Heart right ventricle (tissue), 16 donors: ENCODE measurements at regions not wholly inside any gene's neighbourhood (a gene's known extent, or its start where the extent isn't known, plus 50 kb on each side); places are given as distances from the start of the nearest gene placed in this dataset.

Source experiments
- ATAC-seq, 8 donors: fragments of 200-7000 bp; cut with Tn5 transposase; one replicate each; pipeline ENCODE4 v1.9.1; 2020; ENCODE audit warnings: mild to moderate bottlenecking in 8 of 8, moderate library complexity in 8 of 8, moderate number of reproducible peaks in 1 of 8
- DNase-seq, 2 donors: peaks; one replicate each; pipeline ENCODE4 v3.0.0-alpha.2; 2020
- H3K27ac ChIP-seq, 10 donors: fragments of 200-600 bp; sonication (generic) in 2 of 10; one replicate each; pipeline versions ENCODE4 v1.5.0 to v1.8.0; 2020 to 2022; ENCODE audit warnings: mild to moderate bottlenecking in 3 of 10
- H3K27me3 ChIP-seq, 7 donors: fragments of 200-600 bp; one replicate each; pipeline ENCODE4 v1.8.0; 2021 to 2022; ENCODE audit warnings: mild to moderate bottlenecking in 2 of 7
- H3K36me3 ChIP-seq, 9 donors: fragments of 200-600 bp; sonication (generic) in 1 of 9; one replicate each; pipeline versions ENCODE4 v1.5.0 to v1.8.0; 2020 to 2022; ENCODE audit warnings: mild to moderate bottlenecking in 2 of 9
- H3K4me1 ChIP-seq, 9 donors: fragments of 200-600 bp; sonication (generic) in 1 of 9; one replicate each; pipeline versions ENCODE4 v1.5.0 to v1.8.0; 2020 to 2022; ENCODE audit warnings: mild to moderate bottlenecking in 4 of 9
- H3K4me3 ChIP-seq, 10 donors: fragments of 200-600 bp; sonication (generic) in 2 of 10; one replicate each; pipeline versions ENCODE4 v1.5.0 to v1.8.0; 2020 to 2022; ENCODE audit warnings: mild to moderate bottlenecking in 7 of 10, moderate library complexity in 2 of 10
- H3K9me3 ChIP-seq, 11 donors: fragments of 200-600 bp in 10 of 11; sonication (generic) in 2 of 11; one replicate each; pipeline versions ENCODE4 v1.5.0 to v1.8.0; 2013 to 2022; ENCODE audit warnings: mild to moderate bottlenecking in 2 of 11, control low read depth in 1 of 11, moderate library complexity in 1 of 11
- CTCF ChIP-seq, 9 donors: fragments of 200-600 bp; sonication (generic) in 2 of 9; IDR thresholded peaks; one replicate each; pipeline versions ENCODE4 v1.5.0 to v1.8.0; 2021 to 2022; ENCODE audit warnings: antibody characterized with exemption in 9 of 9, mild to moderate bottlenecking in 5 of 9, moderate library complexity in 1 of 9
- WGBS, 2 donors: extraction: QIAGEN DNeasy Blood & Tissue Kit; methylation state at CpG; one replicate each; pipeline ENCODE4 v1.1.7; 2013; ENCODE audit warnings: inconsistent platforms in 1 of 2; 5-methylcytosine and 5-hydroxymethylcytosine counted together
- intact Hi-C, 10 donors: fragments of 100-400 bp; cut with DNase I; formaldehyde crosslinking; loops; one replicate each; pipeline versions ENCODE4 v1.11.1 to v1.14.2; 2022
- donor health status: Arrhythmogenic right ventricular cardiomyopathy.
- donor health status: ischemic (EF 13 %, LVEDD 7.1; RV severe dilation, severe dysfunction).
- donor health status: healthy with polysubstance abuse.
- donor health status: DM: no; HTN: yes; CAD: no.
- donor health status: DM: no; HTN: no; CAD: no.
- donor health status: ischemic (EF 25% LVEDD 6.9; RV normal size, moderate dysfunction).
- donor health status: ischemic (EF 25% LVEDD 5.7; RV mildly dilated, moderate dysfunction).
- donor health status: healthy.
- donor health status: DM: yes; HTN: yes; CAD: no.
- donor health status: Ischemic cardiomyopathy.
- donor health status: ischemic (EF 35%, LVEDD 5.7; RV mildly dilated, moderate dysfunction).
- donor health status: nonischemic (EF 11% LVEDD 7.7; RV severe dilation, severe dysfunction).
- donor health status: DM: yes; HTN: yes; CAD: no.
- donor health status: PGD.
- donor health status: ischemic (EF 29% LVEDD 5.4; RV normal size, mild dysfunction).
- donor health status: nonischemic (EF 23%, LVEDD 6.1; RV moderate dilation, normal function).

- DNase-seq: no peak
- H3K9me3 ChIP-seq: peaks cover 0 to 18% (median 0%) of the 10 kb centered on the region in 11 donors
- no peak overlapping the region for H3K4me3 ChIP-seq
- intact Hi-C loops: no loop called here
- no peaks in the 10 kb centered on the region for H3K27me3 ChIP-seq
- no peak for ATAC-seq
- no peak for TF ChIP-seq CTCF (IDR thresholded peaks at IDR 0.05)
- no peak overlapping the region for H3K27ac ChIP-seq
- H3K36me3 ChIP-seq: no peaks in the 10 kb centered on the region
- no peaks in the 10 kb centered on the region for H3K4me1 ChIP-seq
Observed at GRCh38 chr2:166764702-166765101, 123.6 kb upstream of the XIRP2 start.

GRCh38 chr2:166764216-166764615 is 124.1 kb upstream of the XIRP2 start:
- peaks cover 0 to 16% (median 0%) of the 10 kb centered on the region in 11 donors for H3K9me3 ChIP-seq
- H3K4me1 ChIP-seq: no peaks in the 10 kb centered on the region
- ATAC-seq: no peak
- H3K36me3 ChIP-seq: no peaks in the 10 kb centered on the region
- no peak overlapping the region for H3K4me3 ChIP-seq
- TF ChIP-seq CTCF (IDR thresholded peaks at IDR 0.05): no peak
- no peaks in the 10 kb centered on the region for H3K27me3 ChIP-seq
- intact Hi-C loops: no loop called here
- DNase-seq: no peak
- no peak overlapping the region for H3K27ac ChIP-seq
- 92 to 97% methylated on average over 1 of the region's 1 CpG for WGBS, 2 donors

- no peak for TF ChIP-seq CTCF (IDR thresholded peaks at IDR 0.05)
- intact Hi-C loops: no loop called here
- H3K36me3 ChIP-seq: no peaks in the 10 kb centered on the region
Observed at GRCh38 chr2:166762746-166763145, 125.5 kb upstream of the XIRP2 start.

GRCh38 chr2:166758956-166759355 is 129.3 kb upstream of the XIRP2 start:
- H3K9me3 ChIP-seq: peaks cover 0 to 14% (median 0%) of the 10 kb centered on the region in 11 donors
- intact Hi-C loops: no loop called here

More at GRCh38 chr2:166762746-166763145, 125.5 kb upstream of the XIRP2 start:
- WGBS, 2 donors: 87 to 96% methylated on average over 2 of the region's 2 CpGs
- ATAC-seq (no peak), DNase-seq (no peak)
- no peak overlapping the region for H3K4me3 ChIP-seq
- peaks cover 0 to 10% (median 0%) of the 10 kb centered on the region in 11 donors for H3K9me3 ChIP-seq
- H3K27me3 ChIP-seq: no peaks in the 10 kb centered on the region
- no peaks in the 10 kb centered on the region for H3K4me1 ChIP-seq
- no peak overlapping the region for H3K27ac ChIP-seq

More at GRCh38 chr2:166758956-166759355, 129.3 kb upstream of the XIRP2 start:
- no peaks in the 10 kb centered on the region for H3K36me3 ChIP-seq
- H3K4me1 ChIP-seq: no peaks in the 10 kb centered on the region
- H3K4me3 ChIP-seq: no peak overlapping the region
- no peak for TF ChIP-seq CTCF (IDR thresholded peaks at IDR 0.05)
- ATAC-seq: no peak
- H3K27ac ChIP-seq: no peak overlapping the region
- WGBS, 2 donors: 93 to 94% methylated on average over 4 of the region's 4 CpGs
- DNase-seq: no peak
- H3K27me3 ChIP-seq: no peaks in the 10 kb centered on the region
